ENCODE measurements at regions not wholly inside any gene's neighbourhood (a gene's known extent, or its start where the extent isn't known, plus 50 kb on each side); places are given as distances from the start of the nearest gene placed in this dataset.
"Not testable (repeated sequence)": the region's sequence is repeated elsewhere in the genome, so short reads cannot be mapped to it uniquely, and the experiment has no call there.

DNA sequence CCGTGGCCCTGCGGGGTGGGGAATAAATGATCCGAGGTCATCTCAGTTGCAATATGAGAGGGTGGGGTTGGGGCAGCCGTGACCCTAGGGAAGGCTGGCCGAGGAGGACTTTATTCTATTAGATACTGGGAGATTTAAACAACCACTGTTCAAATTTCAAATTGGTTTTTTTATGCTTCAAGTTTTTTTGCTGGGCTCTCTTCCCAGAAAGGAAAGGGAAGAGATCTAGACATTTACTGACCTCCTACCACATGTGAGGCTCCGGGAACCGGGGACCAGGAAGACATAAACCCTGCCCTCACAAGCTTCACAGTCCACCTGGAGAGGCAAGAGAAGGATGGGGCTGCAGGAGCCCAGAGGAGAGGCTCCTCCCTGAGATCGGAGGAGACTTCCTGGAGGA is 207.3 kb downstream of the FOXD2 start:
- DNase-seq (ENCODE audit: low spot score): no peak
- in situ Hi-C loops (cut with HindIII; ENCODE audit: low sequenced_read_pairs): no loop called here

- in situ Hi-C loops (cut with HindIII; ENCODE audit: low sequenced_read_pairs): no loop called here
- no peak for DNase-seq (ENCODE audit: low spot score)
These were observed 208.8 kb downstream of the FOXD2 start for GRCh38 chr1:47646676-47647075.

DNA sequence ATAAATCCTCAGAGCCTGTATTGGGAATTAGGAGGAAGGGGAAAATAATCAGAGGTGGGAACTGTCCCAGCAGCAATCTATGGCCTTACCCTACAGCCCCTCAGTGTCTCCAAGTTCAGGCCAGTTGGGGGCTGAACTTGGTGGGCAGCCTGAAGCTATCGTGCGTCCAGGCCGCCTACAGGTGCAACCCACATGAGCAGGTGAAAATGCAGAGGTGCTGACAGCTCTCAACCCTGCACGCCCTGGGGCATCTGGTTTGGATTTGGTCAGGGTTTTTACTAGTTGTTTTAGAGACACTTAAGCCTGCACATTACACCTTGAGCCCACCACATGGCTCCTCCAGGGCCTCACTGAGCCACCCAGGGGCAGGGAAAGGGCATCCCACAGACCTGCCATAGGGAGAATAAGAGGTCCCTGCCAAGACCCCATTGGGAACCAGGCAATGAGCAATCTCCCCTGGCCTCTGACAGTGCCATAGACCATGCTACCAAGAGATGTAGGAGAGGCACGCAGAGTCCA is 209.5 kb downstream of the FOXD2 start:
- in situ Hi-C loops (cut with HindIII; ENCODE audit: low sequenced_read_pairs): no loop called here
- no peak for DNase-seq (ENCODE audit: low spot score)

GRCh38 chr1:47650205-47650604 is 212.4 kb downstream of the FOXD2 start:
- DNase-seq (ENCODE audit: low spot score): no peak
- in situ Hi-C loops (cut with HindIII; ENCODE audit: low sequenced_read_pairs): no loop called here

DNA sequence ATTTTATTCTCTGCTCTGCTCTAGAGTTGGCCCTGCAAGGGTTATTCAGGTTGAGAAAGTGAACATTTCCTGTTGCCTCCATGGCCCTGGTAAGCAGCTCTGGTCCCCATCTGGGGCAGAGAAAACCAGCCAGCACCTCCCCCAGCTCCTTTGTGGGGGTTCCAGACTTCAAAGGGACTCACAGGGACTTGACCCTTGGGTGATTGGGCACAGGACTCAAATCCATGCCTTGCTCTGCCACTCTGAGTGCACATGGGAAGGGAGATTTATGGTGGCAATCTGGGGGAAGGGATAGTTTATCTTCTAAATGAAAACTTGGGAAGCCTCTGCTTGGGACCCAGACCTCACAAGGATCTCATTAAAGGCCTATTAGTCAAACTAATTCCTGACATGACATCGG is 212.8 kb downstream of the FOXD2 start:
- no peak for DNase-seq (ENCODE audit: low spot score)
- in situ Hi-C loops (cut with HindIII; ENCODE audit: low sequenced_read_pairs): no loop called here

DNA sequence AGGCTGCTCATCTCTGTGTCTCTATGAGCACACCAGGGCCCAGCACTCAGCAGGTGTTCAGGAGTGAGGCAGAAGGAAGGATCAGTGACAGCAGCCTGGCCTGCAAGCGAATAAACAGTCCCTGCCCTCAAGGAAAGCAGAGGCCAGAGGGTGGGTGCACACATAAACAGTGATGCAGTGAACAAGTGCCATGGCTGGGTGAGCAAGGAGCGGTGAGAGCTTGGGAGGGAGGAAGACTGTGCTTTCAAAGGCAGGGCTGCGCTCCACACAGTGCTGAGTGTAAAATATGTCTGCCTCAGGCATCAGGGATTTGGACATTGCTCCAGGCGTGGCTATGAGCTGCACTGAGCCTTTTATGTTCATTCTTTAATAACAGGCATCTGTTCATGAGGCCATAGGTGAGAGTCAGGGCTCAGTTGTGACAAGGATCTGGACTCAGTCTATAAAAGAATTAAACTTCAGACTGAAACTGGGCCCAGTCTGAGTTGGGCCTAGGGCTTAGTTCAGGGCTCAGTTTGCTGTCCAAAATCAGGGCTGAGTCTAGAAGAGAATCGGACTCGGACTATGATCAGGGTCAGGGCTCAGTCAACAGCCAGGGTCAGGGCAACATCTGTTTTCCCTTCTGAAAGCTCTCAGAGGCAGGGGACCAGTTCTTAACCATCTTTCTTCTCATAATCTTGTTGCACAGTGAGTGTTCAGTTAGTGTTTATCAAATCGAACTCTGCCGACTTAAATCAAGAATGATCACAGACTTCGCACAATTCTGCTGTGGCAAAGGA is 213.7 kb downstream of the FOXD2 start:
- DNase-seq (ENCODE audit: low spot score): no peak
- in situ Hi-C loops (cut with HindIII; ENCODE audit: low sequenced_read_pairs): no loop called here

- in situ Hi-C loops (cut with HindIII; ENCODE audit: low sequenced_read_pairs): no loop called here
- no peak for DNase-seq (ENCODE audit: low spot score)
These were observed 217.9 kb downstream of the FOXD2 start for GRCh38 chr1:47655521-47656300.

DNA sequence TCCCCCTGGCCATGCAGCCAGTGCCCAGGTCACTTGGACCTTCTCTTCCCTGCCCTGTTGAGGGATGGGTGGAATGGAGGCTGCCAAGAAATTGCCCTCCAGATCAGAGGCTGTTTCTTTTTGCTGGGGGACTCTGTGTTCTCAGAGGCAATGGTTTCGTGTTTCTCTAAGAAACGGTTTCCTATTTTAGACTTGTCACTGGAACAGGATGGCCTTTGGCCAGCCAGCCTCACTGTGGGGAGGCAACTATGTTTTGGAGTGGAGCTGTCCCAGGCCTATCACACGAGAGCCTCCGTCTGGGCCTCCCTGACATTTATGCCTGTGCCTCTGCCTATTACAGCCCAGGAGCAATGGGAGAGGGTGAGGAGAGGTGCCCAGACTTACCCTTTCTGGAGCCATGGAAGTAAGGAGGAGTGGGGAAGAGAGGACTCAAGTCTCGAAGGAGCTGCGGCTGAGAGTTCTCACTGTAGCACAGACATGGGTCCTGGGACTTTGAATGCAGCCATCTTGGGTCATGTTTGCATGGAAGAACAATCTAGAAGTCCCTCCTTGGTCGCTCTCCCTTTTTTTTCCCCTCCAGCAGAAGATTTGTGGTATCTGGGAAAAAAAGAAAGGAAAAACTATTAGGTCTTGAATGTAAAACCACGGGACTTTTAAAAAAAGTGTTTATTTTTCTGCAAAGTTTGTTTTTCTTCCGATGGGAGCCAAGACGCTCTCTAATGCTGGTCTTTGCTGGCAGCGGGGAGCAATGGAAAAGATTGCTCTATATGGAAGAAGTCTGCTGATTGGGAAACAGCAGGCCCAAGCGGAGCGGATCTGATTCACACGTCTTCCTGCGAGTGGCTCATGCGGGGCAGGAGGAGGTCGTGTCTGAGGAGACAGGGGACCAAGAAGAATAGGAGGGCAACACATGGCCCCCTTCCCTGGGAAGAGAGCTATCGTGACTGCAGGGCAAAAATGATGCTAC is 219.2 kb downstream of the FOXD2 start:
- DNase-seq (ENCODE audit: low spot score): peak; percentile 11
- in situ Hi-C loops (cut with HindIII; ENCODE audit: low sequenced_read_pairs): no loop called here

GRCh38 chr1:47658161-47658920 is 220.5 kb downstream of the FOXD2 start:
- in situ Hi-C loops (cut with HindIII; ENCODE audit: low sequenced_read_pairs): no loop called here
- no peak for DNase-seq (ENCODE audit: low spot score)

DNA sequence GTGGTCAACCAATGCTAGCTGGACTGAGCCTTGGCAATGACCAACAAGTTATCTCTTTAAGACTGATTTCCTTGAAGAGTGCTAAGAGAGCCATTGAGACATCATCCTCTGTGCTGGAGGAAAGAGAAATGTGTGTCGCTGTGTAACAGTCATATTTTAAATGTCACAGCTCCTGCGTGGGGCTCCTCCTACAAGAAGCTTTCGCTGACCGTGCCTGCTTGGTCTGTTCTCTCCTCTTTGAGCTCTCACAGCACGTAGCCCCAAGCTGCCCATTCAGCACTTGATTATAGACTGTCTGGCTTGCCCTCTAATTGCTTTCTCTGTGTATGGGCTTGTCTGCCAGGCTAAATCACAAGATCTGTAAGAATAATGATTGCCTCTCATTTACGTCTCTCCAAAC is 221.3 kb downstream of the FOXD2 start:
- in situ Hi-C loops (cut with HindIII; ENCODE audit: low sequenced_read_pairs): no loop called here
- DNase-seq (ENCODE audit: low spot score): no peak

GRCh38 chr1:47660622-47661021 is 222.8 kb downstream of the FOXD2 start:
- no peak for DNase-seq (ENCODE audit: low spot score)
- in situ Hi-C loops (cut with HindIII; ENCODE audit: low sequenced_read_pairs): no loop called here

GRCh38 chr1:47661040-47661439 is 223.2 kb downstream of the FOXD2 start:
- in situ Hi-C loops (cut with HindIII; ENCODE audit: low sequenced_read_pairs): no loop called here
- no peak for DNase-seq (ENCODE audit: low spot score)

DNA sequence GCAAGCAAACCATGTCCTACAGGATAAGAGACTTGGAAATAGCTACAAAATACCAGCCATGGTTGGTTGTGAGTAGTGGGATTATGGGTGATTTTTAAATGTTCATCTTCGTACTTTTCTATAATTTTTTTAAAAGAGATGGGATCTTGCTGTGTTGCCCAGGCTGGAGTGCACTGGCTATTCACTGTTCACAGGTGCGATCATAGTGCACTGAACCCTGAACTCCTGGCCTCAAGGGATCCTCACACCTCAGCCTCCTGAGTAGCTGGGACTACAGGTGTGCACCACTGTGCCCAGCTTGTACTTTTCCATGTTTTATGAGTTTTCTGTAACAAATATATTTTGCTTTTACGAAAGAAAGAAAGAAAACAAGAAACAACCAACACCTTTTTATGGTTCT is 224.2 kb downstream of the FOXD2 start:
- no peak for DNase-seq (ENCODE audit: low spot score)
- in situ Hi-C loops (cut with HindIII; ENCODE audit: low sequenced_read_pairs): no loop called here

DNA sequence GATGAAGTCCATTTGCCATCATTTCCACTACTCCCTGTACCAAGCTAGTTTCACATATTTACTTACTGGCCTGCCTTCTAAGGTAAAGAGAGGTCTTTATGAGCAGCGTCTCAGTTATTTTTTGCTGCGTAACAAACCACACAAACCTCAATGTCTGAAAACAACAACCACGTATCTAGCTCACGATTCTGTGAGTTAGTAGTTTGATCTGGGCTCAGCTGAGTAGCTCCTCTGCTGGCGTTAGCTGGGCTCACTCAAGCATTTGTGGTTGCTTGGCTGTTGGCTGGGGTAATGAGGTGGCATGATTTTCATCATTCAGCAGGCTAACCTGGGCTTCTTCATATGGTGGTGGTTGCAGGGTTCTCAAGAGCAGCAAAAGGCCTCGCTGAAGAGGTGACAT is 225.4 kb downstream of the FOXD2 start:
- in situ Hi-C loops (cut with HindIII; ENCODE audit: low sequenced_read_pairs): no loop called here
- DNase-seq (ENCODE audit: low spot score): no peak

DNA sequence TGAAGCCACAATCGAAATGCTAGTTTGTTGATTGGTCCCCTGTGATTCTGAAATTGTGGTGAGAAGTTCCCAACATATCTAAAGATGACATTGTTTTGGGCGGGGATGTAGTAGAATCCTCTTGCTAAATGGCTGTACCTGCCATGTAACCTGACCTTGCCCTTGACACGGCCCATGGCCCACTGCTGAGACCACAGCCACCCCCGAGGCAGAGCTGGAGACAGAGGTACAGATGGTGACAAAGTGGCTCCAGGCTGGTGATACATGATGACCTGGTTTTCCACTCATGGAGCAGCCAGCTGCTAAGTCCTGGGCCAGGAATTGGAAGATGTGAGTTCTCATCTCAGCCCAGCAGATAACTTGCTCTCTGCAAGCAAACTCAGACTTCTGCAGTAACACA is 226.5 kb downstream of the FOXD2 start:
- no peak for DNase-seq (ENCODE audit: low spot score)
- in situ Hi-C loops (cut with HindIII; ENCODE audit: low sequenced_read_pairs): no loop called here

GRCh38 chr1:47664896-47665295 is 227.1 kb downstream of the FOXD2 start:
- in situ Hi-C loops (cut with HindIII; ENCODE audit: low sequenced_read_pairs); DNase-seq (ENCODE audit: low spot score): not testable (repeated sequence)

DNA sequence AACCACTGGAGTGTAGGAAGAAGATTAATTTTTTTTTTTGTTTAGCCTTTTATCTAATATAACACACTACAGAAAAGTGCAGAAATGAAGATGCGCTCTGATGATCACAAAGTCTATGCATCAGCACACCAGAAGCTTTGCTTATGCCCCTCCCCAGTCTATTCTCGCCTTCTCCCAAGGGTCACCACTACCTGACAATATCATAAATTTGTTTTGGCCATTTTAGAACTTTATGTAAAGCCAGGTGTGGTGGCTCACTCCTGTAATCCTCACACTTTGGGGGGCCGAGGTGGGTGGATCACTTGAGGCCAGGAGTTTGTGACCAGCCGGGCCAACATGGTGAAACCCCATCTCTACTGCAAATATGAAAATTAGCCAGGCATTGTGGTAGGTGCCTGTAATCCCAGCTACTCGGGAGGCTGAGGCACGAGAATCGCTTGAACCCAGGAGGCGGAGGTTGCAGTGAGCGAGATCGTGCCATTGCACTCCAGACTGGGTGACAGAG is 231.3 kb downstream of the FOXD2 start:
- in situ Hi-C loops (cut with HindIII; ENCODE audit: low sequenced_read_pairs): no loop called here
- DNase-seq (ENCODE audit: low spot score): no peak

GRCh38 chr1:47672622-47673021 is 234.8 kb downstream of the FOXD2 start:
- DNase-seq (ENCODE audit: low spot score): no peak
- in situ Hi-C loops (cut with HindIII; ENCODE audit: low sequenced_read_pairs): no loop called here

DNA sequence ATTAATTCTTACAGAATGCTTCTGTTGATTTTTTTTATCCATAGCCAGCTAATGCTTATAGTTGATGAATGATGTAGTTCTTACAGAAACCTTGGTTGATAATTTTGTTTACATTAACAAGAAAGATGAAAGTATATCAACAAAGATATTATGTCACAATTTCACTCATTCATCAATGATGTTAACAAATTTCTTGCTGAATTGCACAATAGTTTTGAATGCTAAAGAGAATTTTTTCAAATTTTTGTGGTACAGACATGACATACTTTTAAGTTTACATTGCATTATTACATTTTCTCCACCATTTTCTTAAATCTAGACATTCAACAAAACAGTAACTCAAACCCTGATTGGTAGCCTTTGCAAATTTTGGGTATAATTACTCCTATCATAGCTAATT is 236.3 kb downstream of the FOXD2 start:
- in situ Hi-C loops (cut with HindIII; ENCODE audit: low sequenced_read_pairs): no loop called here
- no peak for DNase-seq (ENCODE audit: low spot score)
